H1 (cell line): ENCODE measurements at regions not wholly inside any gene's neighbourhood (a gene's known extent, or its start where the extent isn't known, plus 50 kb on each side); places are given as distances from the start of the nearest gene placed in this dataset.

Experiments
- JUN ChIP-seq: IDR thresholded peaks from 2 replicates; pipeline ENCODE4 v1.6.1; 2011; ENCODE audit warnings: low read depth, mild to moderate bottlenecking, improper control_type of control experiment, low read length
- SRF ChIP-seq: IDR thresholded peaks from 2 replicates; pipeline ENCODE4 v1.6.1; 2011; ENCODE audit warnings: mild to moderate bottlenecking, low read depth, low read length, moderate library complexity
- TF ChIP-seq, protein P1 (sequence below): fragments of 300-600 bp; sonication (generic); IDR thresholded peaks from 2 replicates; pipeline ENCODE4 v1.7.1; 2012; ENCODE audit warnings: low read length, moderate library complexity, mild to moderate bottlenecking, inconsistent platforms; ENCODE audit not compliant: insufficient replicate concordance

GRCh38 chr11:121721448-121721847 lies 268.7 kb upstream of the SORL1-AS1 start (continued):
- TF ChIP-seq SRF = no peak
- TF ChIP-seq JUN = no peak
- TF ChIP-seq, protein P1, sequence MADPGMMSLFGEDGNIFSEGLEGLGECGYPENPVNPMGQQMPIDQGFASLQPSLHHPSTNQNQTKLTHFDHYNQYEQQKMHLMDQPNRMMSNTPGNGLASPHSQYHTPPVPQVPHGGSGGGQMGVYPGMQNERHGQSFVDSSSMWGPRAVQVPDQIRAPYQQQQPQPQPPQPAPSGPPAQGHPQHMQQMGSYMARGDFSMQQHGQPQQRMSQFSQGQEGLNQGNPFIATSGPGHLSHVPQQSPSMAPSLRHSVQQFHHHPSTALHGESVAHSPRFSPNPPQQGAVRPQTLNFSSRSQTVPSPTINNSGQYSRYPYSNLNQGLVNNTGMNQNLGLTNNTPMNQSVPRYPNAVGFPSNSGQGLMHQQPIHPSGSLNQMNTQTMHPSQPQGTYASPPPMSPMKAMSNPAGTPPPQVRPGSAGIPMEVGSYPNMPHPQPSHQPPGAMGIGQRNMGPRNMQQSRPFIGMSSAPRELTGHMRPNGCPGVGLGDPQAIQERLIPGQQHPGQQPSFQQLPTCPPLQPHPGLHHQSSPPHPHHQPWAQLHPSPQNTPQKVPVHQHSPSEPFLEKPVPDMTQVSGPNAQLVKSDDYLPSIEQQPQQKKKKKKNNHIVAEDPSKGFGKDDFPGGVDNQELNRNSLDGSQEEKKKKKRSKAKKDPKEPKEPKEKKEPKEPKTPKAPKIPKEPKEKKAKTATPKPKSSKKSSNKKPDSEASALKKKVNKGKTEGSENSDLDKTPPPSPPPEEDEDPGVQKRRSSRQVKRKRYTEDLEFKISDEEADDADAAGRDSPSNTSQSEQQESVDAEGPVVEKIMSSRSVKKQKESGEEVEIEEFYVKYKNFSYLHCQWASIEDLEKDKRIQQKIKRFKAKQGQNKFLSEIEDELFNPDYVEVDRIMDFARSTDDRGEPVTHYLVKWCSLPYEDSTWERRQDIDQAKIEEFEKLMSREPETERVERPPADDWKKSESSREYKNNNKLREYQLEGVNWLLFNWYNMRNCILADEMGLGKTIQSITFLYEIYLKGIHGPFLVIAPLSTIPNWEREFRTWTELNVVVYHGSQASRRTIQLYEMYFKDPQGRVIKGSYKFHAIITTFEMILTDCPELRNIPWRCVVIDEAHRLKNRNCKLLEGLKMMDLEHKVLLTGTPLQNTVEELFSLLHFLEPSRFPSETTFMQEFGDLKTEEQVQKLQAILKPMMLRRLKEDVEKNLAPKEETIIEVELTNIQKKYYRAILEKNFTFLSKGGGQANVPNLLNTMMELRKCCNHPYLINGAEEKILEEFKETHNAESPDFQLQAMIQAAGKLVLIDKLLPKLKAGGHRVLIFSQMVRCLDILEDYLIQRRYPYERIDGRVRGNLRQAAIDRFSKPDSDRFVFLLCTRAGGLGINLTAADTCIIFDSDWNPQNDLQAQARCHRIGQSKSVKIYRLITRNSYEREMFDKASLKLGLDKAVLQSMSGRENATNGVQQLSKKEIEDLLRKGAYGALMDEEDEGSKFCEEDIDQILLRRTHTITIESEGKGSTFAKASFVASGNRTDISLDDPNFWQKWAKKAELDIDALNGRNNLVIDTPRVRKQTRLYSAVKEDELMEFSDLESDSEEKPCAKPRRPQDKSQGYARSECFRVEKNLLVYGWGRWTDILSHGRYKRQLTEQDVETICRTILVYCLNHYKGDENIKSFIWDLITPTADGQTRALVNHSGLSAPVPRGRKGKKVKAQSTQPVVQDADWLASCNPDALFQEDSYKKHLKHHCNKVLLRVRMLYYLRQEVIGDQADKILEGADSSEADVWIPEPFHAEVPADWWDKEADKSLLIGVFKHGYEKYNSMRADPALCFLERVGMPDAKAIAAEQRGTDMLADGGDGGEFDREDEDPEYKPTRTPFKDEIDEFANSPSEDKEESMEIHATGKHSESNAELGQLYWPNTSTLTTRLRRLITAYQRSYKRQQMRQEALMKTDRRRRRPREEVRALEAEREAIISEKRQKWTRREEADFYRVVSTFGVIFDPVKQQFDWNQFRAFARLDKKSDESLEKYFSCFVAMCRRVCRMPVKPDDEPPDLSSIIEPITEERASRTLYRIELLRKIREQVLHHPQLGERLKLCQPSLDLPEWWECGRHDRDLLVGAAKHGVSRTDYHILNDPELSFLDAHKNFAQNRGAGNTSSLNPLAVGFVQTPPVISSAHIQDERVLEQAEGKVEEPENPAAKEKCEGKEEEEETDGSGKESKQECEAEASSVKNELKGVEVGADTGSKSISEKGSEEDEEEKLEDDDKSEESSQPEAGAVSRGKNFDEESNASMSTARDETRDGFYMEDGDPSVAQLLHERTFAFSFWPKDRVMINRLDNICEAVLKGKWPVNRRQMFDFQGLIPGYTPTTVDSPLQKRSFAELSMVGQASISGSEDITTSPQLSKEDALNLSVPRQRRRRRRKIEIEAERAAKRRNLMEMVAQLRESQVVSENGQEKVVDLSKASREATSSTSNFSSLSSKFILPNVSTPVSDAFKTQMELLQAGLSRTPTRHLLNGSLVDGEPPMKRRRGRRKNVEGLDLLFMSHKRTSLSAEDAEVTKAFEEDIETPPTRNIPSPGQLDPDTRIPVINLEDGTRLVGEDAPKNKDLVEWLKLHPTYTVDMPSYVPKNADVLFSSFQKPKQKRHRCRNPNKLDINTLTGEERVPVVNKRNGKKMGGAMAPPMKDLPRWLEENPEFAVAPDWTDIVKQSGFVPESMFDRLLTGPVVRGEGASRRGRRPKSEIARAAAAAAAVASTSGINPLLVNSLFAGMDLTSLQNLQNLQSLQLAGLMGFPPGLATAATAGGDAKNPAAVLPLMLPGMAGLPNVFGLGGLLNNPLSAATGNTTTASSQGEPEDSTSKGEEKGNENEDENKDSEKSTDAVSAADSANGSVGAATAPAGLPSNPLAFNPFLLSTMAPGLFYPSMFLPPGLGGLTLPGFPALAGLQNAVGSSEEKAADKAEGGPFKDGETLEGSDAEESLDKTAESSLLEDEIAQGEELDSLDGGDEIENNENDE = no peak
